G401 (cell line): ENCODE measurements at regions not wholly inside any gene's neighbourhood (a gene's known extent, or its start where the extent isn't known, plus 50 kb on each side); places are given as distances from the start of the nearest gene placed in this dataset.
A peak's percentile ranks its signal among the peaks of the same experiment; 100 is the strongest.

ENCODE experiments used
- DNase-seq: peaks from one replicate; pipeline ENCODE4 v3.0.0-alpha.2; 2015; ENCODE audit warnings: low spot score
- in situ Hi-C: cut with HindIII; loops from 2 replicates; pipeline ENCODE4 v1.10.0; 2016; ENCODE audit warnings: low sequenced_read_pairs, mixed read lengths

GRCh38 chr9:698954-699353 is 142.5 kb upstream of the DMRT1 start:
- in situ Hi-C loops = no loop called here
- no peak for DNase-seq

GRCh38 chr9:699396-699795 is 142.1 kb upstream of the DMRT1 start:
- in situ Hi-C loops = no loop called here
- DNase-seq = no peak

DNA sequence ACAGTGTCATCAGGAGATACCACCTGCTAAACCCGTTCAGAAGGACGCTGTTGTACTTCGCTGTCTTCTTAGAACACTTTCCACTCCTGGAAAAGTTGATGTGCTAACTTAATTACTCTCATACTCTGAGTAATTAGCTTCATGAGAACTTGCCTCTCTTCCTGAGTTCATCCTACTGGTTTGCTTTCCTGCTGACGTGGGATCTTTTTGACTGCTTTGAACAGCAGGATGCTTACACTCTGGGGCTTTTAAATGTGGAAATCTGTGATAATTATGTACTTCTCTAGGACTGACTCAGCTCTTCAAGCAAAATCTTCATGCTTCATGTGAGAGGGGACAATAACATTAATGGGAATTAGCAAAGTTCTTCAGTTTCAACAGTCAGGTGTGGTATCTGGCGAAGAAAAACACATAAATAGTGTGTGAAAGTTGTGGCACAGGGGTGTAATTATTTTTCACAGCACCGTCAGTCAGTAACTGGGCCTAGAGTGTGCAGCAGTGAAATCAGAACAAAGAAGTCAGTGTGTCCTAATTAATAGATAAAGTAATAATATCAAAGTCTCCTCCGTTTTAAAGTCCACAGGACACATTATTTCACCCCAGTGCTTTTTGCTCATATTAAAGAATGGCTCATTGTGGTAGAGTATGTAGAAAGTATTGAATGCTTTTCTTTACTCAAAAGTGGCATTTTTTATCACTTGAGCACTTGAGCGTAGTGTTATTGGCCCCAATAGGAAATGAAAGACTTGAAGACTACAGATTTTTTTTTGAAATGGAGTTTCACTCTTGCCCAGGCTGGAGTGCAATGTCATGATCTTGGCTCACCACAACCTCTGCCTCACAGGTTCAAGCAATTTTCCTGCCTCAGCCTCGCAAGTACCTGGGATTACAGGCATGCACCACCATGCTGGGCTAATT is 140.9 kb upstream of the DMRT1 start:
- in situ Hi-C loops = no loop called here

GRCh38 chr9:703392-703791 is 138.1 kb upstream of the DMRT1 start:
- in situ Hi-C loops = no loop called here
- DNase-seq = no peak

More for the DNA sequence above, 140.9 kb upstream of the DMRT1 start:
- DNase-seq = no peak

DNA sequence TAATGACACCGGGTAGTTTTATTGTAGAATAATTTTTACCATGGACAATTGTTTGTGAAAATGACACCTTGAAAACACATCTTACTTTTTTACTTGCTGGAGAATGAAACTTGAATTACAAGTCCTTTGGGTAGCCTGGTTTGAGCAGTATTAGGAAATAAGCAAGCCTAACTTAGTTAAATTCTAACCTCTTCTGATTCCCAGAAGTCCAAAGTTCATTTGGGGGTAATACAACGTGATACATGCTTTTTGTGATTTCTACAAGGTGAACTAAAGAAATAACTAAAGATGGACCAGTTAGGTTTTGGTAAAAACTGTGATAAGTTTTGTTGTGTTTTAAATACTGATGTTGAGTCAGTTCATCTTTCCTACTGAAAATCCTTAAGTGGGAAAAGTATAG is 135.4 kb upstream of the DMRT1 start:
- in situ Hi-C loops = no loop called here
- DNase-seq = no peak

DNA sequence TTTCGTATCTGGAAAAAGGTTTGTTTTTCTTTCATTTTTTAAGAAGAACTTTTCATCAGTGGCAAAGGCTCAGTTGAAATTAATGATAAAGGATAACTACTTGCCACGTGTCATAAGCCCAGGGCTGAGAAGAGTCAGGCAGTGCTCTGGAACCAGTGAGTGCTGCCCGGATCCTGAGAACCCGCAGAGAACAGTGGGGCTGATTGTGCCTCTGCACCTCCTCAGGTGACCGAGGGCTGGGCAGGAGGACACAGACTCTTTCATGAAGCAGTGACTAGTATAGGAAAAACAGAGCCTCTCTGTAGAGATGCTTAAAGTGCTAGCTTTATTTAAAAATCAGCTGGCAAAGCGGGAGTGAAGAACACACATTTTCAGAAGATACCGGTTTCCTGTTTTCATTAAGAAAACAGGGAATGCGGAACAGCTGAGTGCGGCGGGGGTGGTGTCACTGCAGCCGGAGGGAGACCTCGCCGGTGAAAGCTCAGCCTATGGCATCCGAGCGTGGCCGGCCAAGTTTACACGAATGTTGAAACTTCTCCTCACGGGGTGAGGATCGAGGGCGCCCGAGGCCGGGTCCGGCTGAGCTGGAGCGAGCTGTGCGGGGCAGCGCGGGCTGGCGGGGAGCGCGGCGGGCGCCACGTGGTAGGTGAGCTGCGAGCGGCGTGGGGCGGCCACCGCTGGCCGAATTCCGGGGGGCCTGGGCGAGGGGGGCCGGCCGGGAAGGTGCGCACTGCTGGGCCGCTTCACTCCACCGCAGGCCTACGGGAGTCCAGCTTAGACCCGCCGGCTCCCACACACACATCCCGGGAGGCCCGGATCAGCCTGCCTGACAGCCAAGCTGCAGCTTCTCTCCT is 134.7 kb upstream of the DMRT1 start:
- peak; percentile 84 for DNase-seq
- in situ Hi-C loops = no loop called here

DNA sequence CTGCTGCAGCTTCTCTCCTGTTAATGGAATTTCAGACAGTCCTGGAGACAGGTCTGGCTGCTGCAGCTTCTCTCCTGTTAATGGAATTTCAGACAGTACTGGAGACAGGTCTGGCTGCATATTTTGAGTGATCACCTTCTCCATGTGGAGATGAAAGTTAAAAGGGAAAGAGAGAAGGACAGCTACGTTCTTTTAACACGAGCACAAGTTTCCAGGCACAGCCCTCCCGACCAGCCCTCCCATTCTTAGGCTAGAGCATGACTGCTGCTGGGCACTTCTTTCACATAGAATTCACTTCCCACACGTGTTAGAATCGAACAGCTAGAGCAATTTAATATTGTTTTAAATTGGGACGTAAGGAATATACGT is 133.3 kb upstream of the DMRT1 start:
- in situ Hi-C loops = no loop called here
- DNase-seq = peak; percentile 73

- in situ Hi-C loops = no loop called here
- DNase-seq = peak; percentile 66
Observed at GRCh38 chr9:708551-709432, 132.7 kb upstream of the DMRT1 start.

DNA sequence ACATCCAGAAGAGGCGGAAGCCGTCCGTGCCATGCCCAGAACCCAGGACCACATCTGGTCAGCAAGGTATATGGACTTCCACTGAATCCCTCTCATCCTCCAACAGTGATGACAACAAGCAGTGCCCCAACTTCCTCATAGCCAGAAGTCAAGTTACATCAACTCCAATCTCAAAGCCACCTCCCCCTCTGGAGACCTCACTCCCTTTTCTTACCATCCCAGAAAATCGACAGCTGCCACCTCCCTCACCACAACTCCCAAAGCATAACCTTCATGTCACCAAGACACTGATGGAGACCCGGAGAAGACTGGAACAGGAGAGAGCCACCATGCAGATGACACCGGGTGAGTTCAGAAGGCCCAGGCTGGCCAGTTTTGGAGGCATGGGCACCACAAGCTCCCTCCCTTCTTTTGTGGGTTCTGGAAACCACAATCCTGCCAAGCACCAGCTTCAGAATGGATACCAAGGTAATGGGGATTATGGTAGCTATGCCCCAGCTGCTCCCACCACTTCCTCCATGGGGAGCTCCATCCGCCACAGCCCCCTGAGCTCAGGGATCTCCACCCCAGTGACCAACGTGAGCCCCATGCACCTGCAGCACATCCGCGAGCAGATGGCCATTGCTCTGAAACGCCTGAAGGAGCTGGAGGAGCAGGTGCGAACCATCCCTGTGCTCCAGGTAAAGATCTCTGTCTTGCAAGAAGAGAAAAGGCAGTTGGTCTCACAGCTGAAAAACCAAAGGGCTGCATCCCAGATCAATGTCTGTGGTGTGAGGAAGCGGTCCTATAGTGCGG is 130.3 kb upstream of the DMRT1 start:
- DNase-seq = no peak
- in situ Hi-C loops = no loop called here

GRCh38 chr9:711761-712553 is 129.5 kb upstream of the DMRT1 start:
- DNase-seq = no peak
- in situ Hi-C loops = no loop called here

- in situ Hi-C loops = no loop called here
- no peak for DNase-seq
Observed at GRCh38 chr9:712643-713042, 128.9 kb upstream of the DMRT1 start.

DNA sequence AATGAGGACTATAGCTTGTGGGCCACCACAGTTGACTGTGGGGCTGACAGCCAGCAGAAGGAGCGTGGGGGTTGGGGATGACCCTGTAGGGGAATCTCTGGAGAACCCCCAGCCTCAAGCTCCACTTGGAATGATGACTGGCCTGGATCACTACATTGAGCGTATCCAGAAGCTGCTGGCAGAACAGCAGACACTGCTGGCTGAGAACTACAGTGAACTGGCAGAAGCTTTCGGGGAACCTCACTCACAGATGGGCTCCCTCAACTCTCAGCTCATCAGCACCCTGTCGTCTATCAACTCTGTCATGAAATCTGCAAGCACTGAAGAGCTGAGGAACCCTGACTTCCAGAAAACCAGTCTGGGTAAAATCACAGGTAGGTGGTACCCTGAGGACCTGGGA is 128.4 kb upstream of the DMRT1 start:
- in situ Hi-C loops = no loop called here

DNA sequence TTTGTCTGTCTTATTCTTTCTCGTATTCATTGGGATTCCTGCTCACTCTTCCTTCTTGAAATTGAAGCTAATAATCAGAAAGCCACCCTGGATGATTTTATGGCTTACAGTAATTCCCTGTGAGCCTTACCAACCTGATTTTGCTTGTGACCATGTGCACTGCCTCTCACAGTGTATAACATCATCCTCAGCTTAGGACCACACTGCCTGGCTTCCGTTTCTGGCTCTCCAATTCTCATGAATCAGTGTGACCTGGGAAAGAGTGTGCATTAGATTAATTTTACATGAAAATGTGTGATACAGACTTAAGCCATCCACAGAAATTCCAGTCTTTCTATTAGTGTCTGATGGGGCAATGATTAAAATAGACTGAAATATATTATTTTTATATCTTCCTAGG is 126.8 kb upstream of the DMRT1 start:
- in situ Hi-C loops = no loop called here
- peak; percentile 62 for DNase-seq

More for the DNA sequence above, 128.4 kb upstream of the DMRT1 start:
- DNase-seq = no peak

- DNase-seq = peak; percentile 86
- in situ Hi-C loops = no loop called here
Observed at GRCh38 chr9:715300-715699, 126.2 kb upstream of the DMRT1 start.

DNA sequence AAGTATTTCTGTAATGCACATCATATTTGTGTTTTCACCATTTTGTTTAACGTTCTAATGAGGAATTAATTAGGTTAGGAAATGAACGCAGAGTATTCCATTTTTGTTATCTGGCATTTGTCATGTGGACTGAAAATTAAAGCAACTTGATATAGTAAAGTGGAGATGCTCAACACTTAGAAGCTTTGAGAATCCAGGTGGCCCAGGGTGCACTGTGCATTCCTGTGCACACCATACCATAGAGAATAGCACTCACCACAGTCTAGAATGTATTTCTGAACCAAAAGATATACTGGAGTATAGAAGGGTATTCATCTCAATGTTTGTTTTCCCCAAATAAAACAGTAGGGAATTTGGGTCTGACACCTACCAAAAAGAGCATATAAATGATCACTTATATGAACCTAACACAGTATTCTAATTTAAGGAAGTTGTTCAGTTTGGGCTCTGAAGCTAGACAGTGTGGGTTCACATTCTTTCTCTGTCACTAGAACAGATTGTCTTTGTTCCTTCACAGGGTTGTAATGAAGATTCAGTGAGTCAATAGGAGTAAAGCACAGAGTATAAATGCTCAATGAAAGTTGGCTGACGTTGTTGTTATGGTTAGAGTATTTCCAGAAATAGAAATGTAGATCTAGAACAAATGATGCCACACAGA is 125.6 kb upstream of the DMRT1 start:
- peak; percentile 69 for DNase-seq
- in situ Hi-C loops = no loop called here

GRCh38 chr9:717722-718121 is 123.8 kb upstream of the DMRT1 start:
- in situ Hi-C loops = no loop called here
- no peak for DNase-seq

GRCh38 chr9:720239-720881 is 121.1 kb upstream of the DMRT1 start:
- in situ Hi-C loops = no loop called here
- DNase-seq = no peak
